Kidney (tissue), 13 donors: ENCODE measurements at regions not wholly inside any gene's neighbourhood (a gene's known extent, or its start where the extent isn't known, plus 50 kb on each side); places are given as distances from the start of the nearest gene placed in this dataset.

ENCODE experiments used
- DNase-seq, 5 donors: peaks; one replicate each; pipeline ENCODE4 v3.0.0-alpha.2; 2013 to 2020
- FAIRE-seq: peaks from 2 replicates; lab custom pipeline; 2012; peaks lifted over from hg19 to GRCh38; lab: Jason Lieb, UNC
- H3K27ac ChIP-seq, 2 donors: one replicate each; pipeline ENCODE4 v1.7.0; 2013; ENCODE audit warnings: low read depth in 2 of 2, low read length in 2 of 2, inconsistent platforms in 1 of 2
- H3K27me3 ChIP-seq: one replicate; pipeline ENCODE4 v1.7.1; 2013; ENCODE audit warnings: low read length, inconsistent platforms; ENCODE audit not compliant: control insufficient read depth, insufficient read depth
- H3K36me3 ChIP-seq, 3 donors: one replicate each; pipeline versions ENCODE4 v1.7.0 to v1.7.1; 2013; ENCODE audit warnings: low read length in 3 of 3, control low read depth in 1 of 3, inconsistent platforms in 1 of 3; ENCODE audit not compliant: insufficient read depth in 3 of 3, control insufficient read depth in 2 of 3
- H3K4me1 ChIP-seq, 3 donors: one replicate each; pipeline versions ENCODE4 v1.7.0 to v1.7.1; 2013; ENCODE audit warnings: low read length in 3 of 3, inconsistent platforms in 1 of 3, low read depth in 1 of 3; ENCODE audit not compliant: control insufficient read depth in 2 of 3, insufficient read depth in 2 of 3
- H3K4me3 ChIP-seq, 3 donors: one replicate each; pipeline versions ENCODE4 v1.7.0 to v1.8.1; 2013; ENCODE audit warnings: low read length in 3 of 3, control low read depth in 1 of 3, inconsistent platforms in 1 of 3
- H3K9ac ChIP-seq, 3 donors: one replicate each; pipeline versions ENCODE4 v1.7.0 to v1.7.1; 2013; ENCODE audit warnings: low read length in 3 of 3, control low read depth in 1 of 3, inconsistent platforms in 1 of 3
- H3K9me3 ChIP-seq, 3 donors: one replicate each; pipeline versions ENCODE4 v1.7.0 to v1.7.1; 2013; ENCODE audit warnings: low read length in 3 of 3, control low read depth in 1 of 3, inconsistent platforms in 1 of 3; ENCODE audit not compliant: control insufficient read depth in 2 of 3, insufficient read depth in 1 of 3
- CTCF ChIP-seq: IDR thresholded peaks from 3 replicates; pipeline ENCODE4 v1.5.1; 2012; ENCODE audit warnings: mild to moderate bottlenecking, moderate library complexity, borderline replicate concordance; ENCODE audit not compliant: insufficient read depth; ENCODE audit errors: extremely low read depth
- intact Hi-C: fragments of 100-400 bp; cut with DNase I; formaldehyde crosslinking; loops from one replicate; pipeline ENCODE4 v1.11.1; 2022
- donor health status: control.
- donor health status: control.
- donor health status: control.
- donor health status: control.
- donor health status: control.
- donor health status: DM: yes; HTN: yes; CAD: no.
- donor health status: Normal renal cell carcinoma (clear cell type).

DNA sequence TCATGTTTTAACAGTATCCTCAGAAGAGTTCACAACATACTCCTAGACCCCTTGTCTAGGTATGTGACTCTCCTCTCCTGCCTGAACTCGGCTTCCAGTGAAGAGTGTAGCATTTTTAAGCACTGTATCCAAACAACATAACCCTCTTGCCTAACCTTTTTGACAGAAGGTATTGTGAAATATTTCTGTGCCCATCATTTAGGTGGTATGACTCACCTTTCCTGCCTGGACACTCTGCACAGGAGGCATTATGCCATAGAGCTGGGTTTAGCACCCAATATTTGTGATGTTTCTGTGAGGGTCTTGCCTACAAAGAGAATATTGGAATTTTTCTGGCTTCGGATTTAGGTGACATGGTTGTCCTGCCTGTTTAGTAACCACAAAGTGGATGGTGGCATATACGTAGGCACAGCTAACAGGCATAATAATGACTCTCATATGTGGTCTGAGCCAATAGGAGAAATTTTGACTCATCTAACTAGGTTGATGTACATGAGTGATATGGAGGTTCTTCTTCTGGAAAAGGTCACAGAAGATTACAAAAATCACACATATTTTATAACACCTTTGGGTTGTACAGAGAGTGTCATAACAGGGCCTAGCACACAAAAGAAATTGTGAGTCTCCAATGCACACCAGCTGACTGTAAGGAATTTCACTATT, 1001.0 kb upstream of the TSPY4 start:
- Histone ChIP-seq H3K27me3 (no peaks in the 10 kb centered on the region), H3K9ac (no peak overlapping the region), H3K4me1 (no peaks in the 10 kb centered on the region), H3K36me3 (no peaks in the 10 kb centered on the region), H3K4me3 (no peak overlapping the region), H3K27ac (no peak overlapping the region), H3K9me3 (no peaks in the 10 kb centered on the region)
- no peak for TF ChIP-seq CTCF
- FAIRE-seq (no peak), DNase-seq (no peak)
- intact Hi-C loops, result no loop called here

DNA sequence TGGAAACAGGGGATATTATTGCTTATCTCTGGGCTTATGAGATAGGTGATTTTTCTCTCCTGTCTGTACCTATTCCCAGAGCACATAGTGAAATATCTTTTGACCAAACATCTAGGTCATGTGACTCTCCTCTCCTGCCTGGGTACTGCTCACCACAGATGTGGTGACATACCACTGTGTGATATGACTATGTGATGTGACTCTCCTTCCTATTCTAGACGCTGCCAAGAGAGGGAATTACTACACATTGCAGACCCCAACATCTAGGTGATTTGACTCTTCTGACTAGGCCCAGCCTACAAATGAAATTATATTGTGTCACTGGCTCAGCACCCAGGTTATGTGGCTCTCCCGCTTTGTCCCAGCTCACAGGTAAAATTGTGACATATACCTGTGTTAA, 996.3 kb upstream of the TSPY4 start:
- Histone ChIP-seq H3K9me3 (no peaks in the 10 kb centered on the region), H3K27ac (no peak overlapping the region), H3K4me3 (no peak overlapping the region), H3K36me3 (no peaks in the 10 kb centered on the region), H3K4me1 (no peaks in the 10 kb centered on the region), H3K9ac (no peak overlapping the region), H3K27me3 (no peaks in the 10 kb centered on the region)
- intact Hi-C loops, result no loop called here
- no peak for TF ChIP-seq CTCF
- FAIRE-seq, result no peak
- DNase-seq, result no peak

DNA sequence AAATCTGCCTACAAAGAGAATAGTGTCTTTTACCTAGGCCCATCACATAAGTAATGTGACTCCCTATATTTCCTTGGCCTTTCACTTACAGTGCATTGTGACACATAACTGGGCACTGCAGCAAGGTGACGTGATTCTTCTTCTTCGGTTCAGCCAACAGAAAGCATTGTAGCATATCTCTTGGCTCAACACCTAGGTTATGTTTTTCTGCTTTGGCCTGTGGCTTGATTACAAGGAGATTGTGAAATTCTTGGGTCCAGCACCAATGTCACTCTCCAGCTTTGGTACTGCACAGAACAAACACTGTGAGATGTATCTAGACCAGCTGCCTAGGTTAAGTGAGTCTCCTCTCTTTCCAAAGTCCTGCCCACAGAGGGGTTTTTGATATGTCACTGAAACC, 995.1 kb upstream of the TSPY4 start:
- Histone ChIP-seq H3K4me3 (no peak overlapping the region), H3K27me3 (no peaks in the 10 kb centered on the region), H3K9me3 (no peaks in the 10 kb centered on the region), H3K27ac (no peak overlapping the region), H3K9ac (no peak overlapping the region), H3K4me1 (no peaks in the 10 kb centered on the region), H3K36me3 (no peaks in the 10 kb centered on the region)
- FAIRE-seq (no peak), DNase-seq (no peak)
- TF ChIP-seq CTCF, result no peak
- intact Hi-C loops, result no loop called here

- Histone ChIP-seq H3K27ac (no peak overlapping the region), H3K4me1 (no peaks in the 10 kb centered on the region), H3K4me3 (no peak overlapping the region), H3K9me3 (no peaks in the 10 kb centered on the region), H3K27me3 (no peaks in the 10 kb centered on the region), H3K9ac (no peak overlapping the region), H3K36me3 (no peaks in the 10 kb centered on the region)
- intact Hi-C loops, result no loop called here
- FAIRE-seq (no peak), DNase-seq (no peak)
- TF ChIP-seq CTCF, result no peak
Observed at GRCh38 chrY:8351241-8351640, 986.0 kb upstream of the TSPY4 start.
